HepG2 (cell line): ENCODE measurements at regions not wholly inside any gene's neighbourhood (a gene's known extent, or its start where the extent isn't known, plus 50 kb on each side); places are given as distances from the start of the nearest gene placed in this dataset.

ENCODE experiments used
- CREB1 ChIP-seq, 2 experiments: fragments of 450-650 bp in 1 of 2; IDR thresholded peaks; 2 replicates each; pipeline ENCODE4 v1.6.1; 2016 to 2017; ENCODE audit warnings: control low read depth in 1 of 2, mild to moderate bottlenecking in 1 of 2, missing compliant biosample characterization in 1 of 2, missing genetic modification characterization in 1 of 2
- EHMT2 ChIP-seq: fragments of 200-600 bp; sonication (generic); IDR thresholded peaks from 2 replicates; pipeline ENCODE4 v1.7.0; 2017; ENCODE audit warnings: antibody characterized with exemption, low read depth, low read length, borderline replicate concordance
- GTF2F1 ChIP-seq: fragments of 150-350 bp; IDR thresholded peaks from 2 replicates; pipeline ENCODE4 v1.6.1; 2014; ENCODE audit warnings: low read length
- POLR2AphosphoS5 ChIP-seq: IDR thresholded peaks from 2 replicates; pipeline ENCODE4 v1.6.1; 2012; ENCODE audit warnings: low read depth, low read length
- YY1 ChIP-seq: IDR thresholded peaks from 2 replicates; pipeline ENCODE4 v1.6.1; 2011; ENCODE audit warnings: low read length, low read depth, moderate library complexity, mild to moderate bottlenecking; ENCODE audit not compliant: insufficient read depth, insufficient replicate concordance
- ZMAT3 ChIP-seq: sonication (generic); formaldehyde crosslinking; conservative IDR thresholded peaks from 2 replicates; pipeline ENCODE4 v1.7.0; 2021; ENCODE audit warnings: missing genetic modification reagents
- ZNF44 ChIP-seq: sonication (generic); formaldehyde crosslinking; IDR thresholded peaks from 2 replicates; pipeline ENCODE4 v1.5.1; 2020; ENCODE audit warnings: mild to moderate bottlenecking, missing genetic modification reagents
- ZNF558 ChIP-seq: sonication (generic); formaldehyde crosslinking; IDR thresholded peaks from 2 replicates; pipeline ENCODE4 v1.9.0; 2022; ENCODE audit warnings: mild to moderate bottlenecking, missing genetic modification reagents, borderline replicate concordance
- ZNF747 ChIP-seq: sonication (generic); formaldehyde crosslinking; IDR thresholded peaks from 2 replicates; pipeline ENCODE4 v1.8.1; 2023; ENCODE audit warnings: missing genetic modification reagents, mild to moderate bottlenecking, borderline replicate concordance
- TF ChIP-seq, protein P1 (sequence below): sonication (generic); formaldehyde crosslinking; IDR thresholded peaks from 2 replicates; pipeline ENCODE4 v1.5.0; 2020; ENCODE audit warnings: mild to moderate bottlenecking, missing genetic modification reagents, moderate library complexity
- TF ChIP-seq, protein P2 (sequence below): sonication (generic); formaldehyde crosslinking; conservative IDR thresholded peaks from 2 replicates; pipeline ENCODE4 v1.8.0; 2022; ENCODE audit warnings: mild to moderate bottlenecking, moderate library complexity, missing genetic modification reagents
- TF ChIP-seq, protein P3 (sequence below): conservative IDR thresholded peaks from 2 replicates; pipeline ENCODE4 v1.6.1; 2018; ENCODE audit warnings: missing genetic modification reagents
- TF ChIP-seq, protein P4 (sequence below): IDR thresholded peaks from 2 replicates; pipeline ENCODE4 v1.6.1; 2016; ENCODE audit warnings: low read depth, missing genetic modification reagents, missing compliant biosample characterization
- TF ChIP-seq, protein P5 (sequence below): sonication (generic); formaldehyde crosslinking; IDR thresholded peaks from 2 replicates; pipeline ENCODE4 v1.4.0; 2020; ENCODE audit warnings: missing genetic modification reagents

DNA sequence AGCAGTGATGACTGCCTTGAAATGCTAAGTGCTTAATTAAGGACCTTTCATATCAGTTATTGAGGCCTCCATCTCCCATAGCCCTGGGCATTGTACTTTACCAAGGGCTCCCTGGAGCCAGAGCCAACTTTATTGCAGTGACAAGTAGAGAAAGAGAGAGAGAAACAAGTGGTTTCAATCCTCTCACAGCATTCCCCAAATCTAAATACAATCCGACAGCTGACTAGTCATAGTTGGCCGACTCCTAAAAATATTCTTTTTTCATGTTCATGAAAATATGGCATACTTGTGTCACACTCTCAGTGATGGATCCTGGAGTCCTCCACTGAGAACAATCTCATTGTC lies 127.0 kb upstream of the TFAP2D start:
- TF ChIP-seq, protein P1, sequence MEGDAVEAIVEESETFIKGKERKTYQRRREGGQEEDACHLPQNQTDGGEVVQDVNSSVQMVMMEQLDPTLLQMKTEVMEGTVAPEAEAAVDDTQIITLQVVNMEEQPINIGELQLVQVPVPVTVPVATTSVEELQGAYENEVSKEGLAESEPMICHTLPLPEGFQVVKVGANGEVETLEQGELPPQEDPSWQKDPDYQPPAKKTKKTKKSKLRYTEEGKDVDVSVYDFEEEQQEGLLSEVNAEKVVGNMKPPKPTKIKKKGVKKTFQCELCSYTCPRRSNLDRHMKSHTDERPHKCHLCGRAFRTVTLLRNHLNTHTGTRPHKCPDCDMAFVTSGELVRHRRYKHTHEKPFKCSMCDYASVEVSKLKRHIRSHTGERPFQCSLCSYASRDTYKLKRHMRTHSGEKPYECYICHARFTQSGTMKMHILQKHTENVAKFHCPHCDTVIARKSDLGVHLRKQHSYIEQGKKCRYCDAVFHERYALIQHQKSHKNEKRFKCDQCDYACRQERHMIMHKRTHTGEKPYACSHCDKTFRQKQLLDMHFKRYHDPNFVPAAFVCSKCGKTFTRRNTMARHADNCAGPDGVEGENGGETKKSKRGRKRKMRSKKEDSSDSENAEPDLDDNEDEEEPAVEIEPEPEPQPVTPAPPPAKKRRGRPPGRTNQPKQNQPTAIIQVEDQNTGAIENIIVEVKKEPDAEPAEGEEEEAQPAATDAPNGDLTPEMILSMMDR = no peak
- TF ChIP-seq ZMAT3 (CRISPR knock-in tag) = no peak
- no peak for TF ChIP-seq CREB1 (IDR thresholded peaks at IDR 0.05)
- no peak for TF ChIP-seq CREB1 (CRISPR knock-in tag; IDR thresholded peaks at IDR 0.05)
- no peak for TF ChIP-seq ZNF44 (CRISPR knock-in tag)
- TF ChIP-seq ZNF558 (CRISPR knock-in tag) = no peak
- no peak for TF ChIP-seq POLR2AphosphoS5
- no peak for TF ChIP-seq EHMT2
- TF ChIP-seq, protein P2, sequence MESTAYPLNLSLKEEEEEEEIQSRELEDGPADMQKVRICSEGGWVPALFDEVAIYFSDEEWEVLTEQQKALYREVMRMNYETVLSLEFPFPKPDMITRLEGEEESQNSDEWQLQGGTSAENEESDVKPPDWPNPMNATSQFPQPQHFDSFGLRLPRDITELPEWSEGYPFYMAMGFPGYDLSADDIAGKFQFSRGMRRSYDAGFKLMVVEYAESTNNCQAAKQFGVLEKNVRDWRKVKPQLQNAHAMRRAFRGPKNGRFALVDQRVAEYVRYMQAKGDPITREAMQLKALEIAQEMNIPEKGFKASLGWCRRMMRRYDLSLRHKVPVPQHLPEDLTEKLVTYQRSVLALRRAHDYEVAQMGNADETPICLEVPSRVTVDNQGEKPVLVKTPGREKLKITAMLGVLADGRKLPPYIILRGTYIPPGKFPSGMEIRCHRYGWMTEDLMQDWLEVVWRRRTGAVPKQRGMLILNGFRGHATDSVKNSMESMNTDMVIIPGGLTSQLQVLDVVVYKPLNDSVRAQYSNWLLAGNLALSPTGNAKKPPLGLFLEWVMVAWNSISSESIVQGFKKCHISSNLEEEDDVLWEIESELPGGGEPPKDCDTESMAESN (CRISPR knock-in tag) = no peak
- TF ChIP-seq, protein P3, sequence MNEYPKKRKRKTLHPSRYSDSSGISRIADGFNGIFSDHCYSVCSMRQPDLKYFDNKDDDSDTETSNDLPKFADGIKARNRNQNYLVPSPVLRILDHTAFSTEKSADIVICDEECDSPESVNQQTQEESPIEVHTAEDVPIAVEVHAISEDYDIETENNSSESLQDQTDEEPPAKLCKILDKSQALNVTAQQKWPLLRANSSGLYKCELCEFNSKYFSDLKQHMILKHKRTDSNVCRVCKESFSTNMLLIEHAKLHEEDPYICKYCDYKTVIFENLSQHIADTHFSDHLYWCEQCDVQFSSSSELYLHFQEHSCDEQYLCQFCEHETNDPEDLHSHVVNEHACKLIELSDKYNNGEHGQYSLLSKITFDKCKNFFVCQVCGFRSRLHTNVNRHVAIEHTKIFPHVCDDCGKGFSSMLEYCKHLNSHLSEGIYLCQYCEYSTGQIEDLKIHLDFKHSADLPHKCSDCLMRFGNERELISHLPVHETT (CRISPR knock-in tag) = no peak
- TF ChIP-seq, protein P4, sequence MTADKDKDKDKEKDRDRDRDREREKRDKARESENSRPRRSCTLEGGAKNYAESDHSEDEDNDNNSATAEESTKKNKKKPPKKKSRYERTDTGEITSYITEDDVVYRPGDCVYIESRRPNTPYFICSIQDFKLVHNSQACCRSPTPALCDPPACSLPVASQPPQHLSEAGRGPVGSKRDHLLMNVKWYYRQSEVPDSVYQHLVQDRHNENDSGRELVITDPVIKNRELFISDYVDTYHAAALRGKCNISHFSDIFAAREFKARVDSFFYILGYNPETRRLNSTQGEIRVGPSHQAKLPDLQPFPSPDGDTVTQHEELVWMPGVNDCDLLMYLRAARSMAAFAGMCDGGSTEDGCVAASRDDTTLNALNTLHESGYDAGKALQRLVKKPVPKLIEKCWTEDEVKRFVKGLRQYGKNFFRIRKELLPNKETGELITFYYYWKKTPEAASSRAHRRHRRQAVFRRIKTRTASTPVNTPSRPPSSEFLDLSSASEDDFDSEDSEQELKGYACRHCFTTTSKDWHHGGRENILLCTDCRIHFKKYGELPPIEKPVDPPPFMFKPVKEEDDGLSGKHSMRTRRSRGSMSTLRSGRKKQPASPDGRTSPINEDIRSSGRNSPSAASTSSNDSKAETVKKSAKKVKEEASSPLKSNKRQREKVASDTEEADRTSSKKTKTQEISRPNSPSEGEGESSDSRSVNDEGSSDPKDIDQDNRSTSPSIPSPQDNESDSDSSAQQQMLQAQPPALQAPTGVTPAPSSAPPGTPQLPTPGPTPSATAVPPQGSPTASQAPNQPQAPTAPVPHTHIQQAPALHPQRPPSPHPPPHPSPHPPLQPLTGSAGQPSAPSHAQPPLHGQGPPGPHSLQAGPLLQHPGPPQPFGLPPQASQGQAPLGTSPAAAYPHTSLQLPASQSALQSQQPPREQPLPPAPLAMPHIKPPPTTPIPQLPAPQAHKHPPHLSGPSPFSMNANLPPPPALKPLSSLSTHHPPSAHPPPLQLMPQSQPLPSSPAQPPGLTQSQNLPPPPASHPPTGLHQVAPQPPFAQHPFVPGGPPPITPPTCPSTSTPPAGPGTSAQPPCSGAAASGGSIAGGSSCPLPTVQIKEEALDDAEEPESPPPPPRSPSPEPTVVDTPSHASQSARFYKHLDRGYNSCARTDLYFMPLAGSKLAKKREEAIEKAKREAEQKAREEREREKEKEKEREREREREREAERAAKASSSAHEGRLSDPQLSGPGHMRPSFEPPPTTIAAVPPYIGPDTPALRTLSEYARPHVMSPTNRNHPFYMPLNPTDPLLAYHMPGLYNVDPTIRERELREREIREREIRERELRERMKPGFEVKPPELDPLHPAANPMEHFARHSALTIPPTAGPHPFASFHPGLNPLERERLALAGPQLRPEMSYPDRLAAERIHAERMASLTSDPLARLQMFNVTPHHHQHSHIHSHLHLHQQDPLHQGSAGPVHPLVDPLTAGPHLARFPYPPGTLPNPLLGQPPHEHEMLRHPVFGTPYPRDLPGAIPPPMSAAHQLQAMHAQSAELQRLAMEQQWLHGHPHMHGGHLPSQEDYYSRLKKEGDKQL (CRISPR knock-in tag) = no peak
- TF ChIP-seq GTF2F1 = no peak
- TF ChIP-seq, protein P5, sequence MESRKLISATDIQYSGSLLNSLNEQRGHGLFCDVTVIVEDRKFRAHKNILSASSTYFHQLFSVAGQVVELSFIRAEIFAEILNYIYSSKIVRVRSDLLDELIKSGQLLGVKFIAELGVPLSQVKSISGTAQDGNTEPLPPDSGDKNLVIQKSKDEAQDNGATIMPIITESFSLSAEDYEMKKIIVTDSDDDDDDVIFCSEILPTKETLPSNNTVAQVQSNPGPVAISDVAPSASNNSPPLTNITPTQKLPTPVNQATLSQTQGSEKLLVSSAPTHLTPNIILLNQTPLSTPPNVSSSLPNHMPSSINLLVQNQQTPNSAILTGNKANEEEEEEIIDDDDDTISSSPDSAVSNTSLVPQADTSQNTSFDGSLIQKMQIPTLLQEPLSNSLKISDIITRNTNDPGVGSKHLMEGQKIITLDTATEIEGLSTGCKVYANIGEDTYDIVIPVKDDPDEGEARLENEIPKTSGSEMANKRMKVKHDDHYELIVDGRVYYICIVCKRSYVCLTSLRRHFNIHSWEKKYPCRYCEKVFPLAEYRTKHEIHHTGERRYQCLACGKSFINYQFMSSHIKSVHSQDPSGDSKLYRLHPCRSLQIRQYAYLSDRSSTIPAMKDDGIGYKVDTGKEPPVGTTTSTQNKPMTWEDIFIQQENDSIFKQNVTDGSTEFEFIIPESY = no peak
- no peak for TF ChIP-seq ZNF747 (CRISPR knock-in tag)
- TF ChIP-seq YY1 = no peak
